ENCODE measurements at regions not wholly inside any gene's neighbourhood (a gene's known extent, or its start where the extent isn't known, plus 50 kb on each side); places are given as distances from the start of the nearest gene placed in this dataset.
A peak's percentile ranks its signal among the peaks of the same experiment; 100 is the strongest.

DNA sequence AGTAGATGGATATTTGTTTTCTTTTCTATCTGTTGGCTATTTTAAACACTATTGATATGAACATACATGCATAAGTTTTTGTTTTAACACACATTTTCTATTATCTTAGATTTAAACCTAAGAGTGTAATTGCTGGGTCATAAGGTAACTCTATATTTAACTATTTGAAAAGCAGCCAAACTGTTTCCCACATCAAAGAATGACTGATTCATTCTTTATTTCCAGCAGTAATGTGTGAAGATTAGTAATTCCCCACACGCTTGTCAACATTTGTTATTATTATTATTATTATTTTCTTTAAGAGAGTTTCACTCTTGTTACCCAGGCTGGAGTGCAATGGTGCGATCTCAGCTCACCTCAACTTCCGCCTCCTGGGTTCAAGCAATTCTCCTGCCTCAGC lies 1495.8 kb downstream of the EFNA5 start:
- DNase-seq (ENCODE audit: low read depth): peak; percentile 58
- no peak overlapping the region for H3K4me3 ChIP-seq (ENCODE audit: low read length)
- TF ChIP-seq, protein P1, sequence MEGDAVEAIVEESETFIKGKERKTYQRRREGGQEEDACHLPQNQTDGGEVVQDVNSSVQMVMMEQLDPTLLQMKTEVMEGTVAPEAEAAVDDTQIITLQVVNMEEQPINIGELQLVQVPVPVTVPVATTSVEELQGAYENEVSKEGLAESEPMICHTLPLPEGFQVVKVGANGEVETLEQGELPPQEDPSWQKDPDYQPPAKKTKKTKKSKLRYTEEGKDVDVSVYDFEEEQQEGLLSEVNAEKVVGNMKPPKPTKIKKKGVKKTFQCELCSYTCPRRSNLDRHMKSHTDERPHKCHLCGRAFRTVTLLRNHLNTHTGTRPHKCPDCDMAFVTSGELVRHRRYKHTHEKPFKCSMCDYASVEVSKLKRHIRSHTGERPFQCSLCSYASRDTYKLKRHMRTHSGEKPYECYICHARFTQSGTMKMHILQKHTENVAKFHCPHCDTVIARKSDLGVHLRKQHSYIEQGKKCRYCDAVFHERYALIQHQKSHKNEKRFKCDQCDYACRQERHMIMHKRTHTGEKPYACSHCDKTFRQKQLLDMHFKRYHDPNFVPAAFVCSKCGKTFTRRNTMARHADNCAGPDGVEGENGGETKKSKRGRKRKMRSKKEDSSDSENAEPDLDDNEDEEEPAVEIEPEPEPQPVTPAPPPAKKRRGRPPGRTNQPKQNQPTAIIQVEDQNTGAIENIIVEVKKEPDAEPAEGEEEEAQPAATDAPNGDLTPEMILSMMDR (conservative IDR thresholded peaks at IDR 0.05; ENCODE audit: low read depth, low read length): no peak

DNA sequence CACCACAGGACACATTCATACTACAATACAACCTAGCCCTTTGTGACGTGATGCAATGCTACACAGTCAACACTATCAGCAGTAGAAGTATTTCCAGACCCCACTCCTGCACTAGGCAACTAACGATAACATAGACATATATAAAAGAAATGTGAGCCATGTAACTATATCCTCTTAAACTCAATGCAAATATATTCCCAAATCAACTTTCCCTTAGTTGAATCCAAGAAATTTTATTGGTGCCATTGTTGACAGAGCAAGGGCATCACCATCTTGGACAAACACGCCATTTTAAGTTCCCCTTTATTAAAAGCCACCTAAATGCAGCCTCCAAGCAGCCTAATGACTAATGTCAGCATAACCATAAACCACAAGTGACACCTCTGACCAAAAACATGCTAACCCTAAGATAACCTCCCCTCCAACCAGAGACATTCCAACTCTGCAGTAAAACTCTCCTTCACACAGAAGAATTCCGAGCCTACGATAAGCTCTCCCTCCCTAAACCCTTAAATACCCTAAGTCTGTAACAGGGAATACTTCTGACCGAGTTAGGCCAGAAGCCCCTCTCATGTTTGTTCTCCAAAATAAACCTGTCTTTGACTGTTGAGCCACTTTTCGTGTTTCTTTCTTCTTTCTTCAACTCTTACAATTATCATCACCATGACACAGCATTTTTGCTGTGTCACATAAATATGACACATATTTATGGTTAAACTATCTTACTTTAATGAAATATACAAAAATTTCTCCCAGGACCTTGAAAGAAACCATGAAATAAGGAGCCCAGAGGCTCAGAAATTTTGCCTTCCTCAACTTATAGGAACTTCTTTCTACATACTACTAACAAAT lies 1497.8 kb downstream of the EFNA5 start:
- TF ChIP-seq, protein P1 (conservative IDR thresholded peaks at IDR 0.05; ENCODE audit: low read depth, low read length): no peak
- H3K4me3 ChIP-seq (ENCODE audit: low read length): no peak overlapping the region
- DNase-seq (ENCODE audit: low read depth): no peak

DNA sequence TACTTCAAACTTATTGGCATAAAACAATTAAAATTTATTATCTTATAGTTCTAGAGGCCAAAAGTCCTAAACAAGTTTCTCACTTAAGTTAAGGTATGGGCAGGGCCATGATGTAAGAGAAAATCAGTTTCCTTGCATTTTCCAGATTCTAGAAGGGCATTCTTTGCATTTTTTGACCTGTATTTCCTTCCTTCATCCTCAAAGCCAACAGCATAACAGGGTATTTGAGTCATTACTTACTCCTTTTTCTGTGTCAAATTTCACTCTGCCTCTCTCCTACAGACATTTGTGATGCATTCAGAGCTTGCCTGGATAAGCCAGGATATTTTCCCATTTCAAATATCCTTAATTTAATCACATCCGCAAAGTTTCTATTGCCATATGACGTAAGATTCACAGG lies 1499.0 kb downstream of the EFNA5 start:
- H3K4me3 ChIP-seq (ENCODE audit: low read length): no peak overlapping the region
- TF ChIP-seq, protein P1 (conservative IDR thresholded peaks at IDR 0.05; ENCODE audit: low read depth, low read length): no peak
- peak; percentile 76 for DNase-seq (ENCODE audit: low read depth)

DNA sequence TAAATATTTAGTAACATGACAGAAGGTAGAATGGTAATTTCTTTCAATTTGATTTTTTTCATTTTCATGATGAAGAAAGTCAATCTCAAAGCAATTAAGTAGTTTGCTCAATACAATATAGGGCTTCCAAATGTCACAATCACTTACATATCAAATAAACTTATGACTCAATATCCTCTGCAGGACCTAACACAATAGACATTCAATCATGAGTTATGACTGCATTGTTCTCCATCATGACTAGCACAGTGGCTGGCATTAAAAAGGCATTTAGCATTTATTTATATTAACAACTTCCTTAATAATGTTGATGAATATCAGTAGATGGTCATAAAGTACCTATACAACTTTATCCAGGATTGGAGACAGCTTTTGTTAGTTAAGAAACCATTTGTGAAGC lies 1499.6 kb downstream of the EFNA5 start:
- H3K4me3 ChIP-seq (ENCODE audit: low read length): no peak overlapping the region
- DNase-seq (ENCODE audit: low read depth): no peak
- TF ChIP-seq, protein P1 (conservative IDR thresholded peaks at IDR 0.05; ENCODE audit: low read depth, low read length): no peak

DNA sequence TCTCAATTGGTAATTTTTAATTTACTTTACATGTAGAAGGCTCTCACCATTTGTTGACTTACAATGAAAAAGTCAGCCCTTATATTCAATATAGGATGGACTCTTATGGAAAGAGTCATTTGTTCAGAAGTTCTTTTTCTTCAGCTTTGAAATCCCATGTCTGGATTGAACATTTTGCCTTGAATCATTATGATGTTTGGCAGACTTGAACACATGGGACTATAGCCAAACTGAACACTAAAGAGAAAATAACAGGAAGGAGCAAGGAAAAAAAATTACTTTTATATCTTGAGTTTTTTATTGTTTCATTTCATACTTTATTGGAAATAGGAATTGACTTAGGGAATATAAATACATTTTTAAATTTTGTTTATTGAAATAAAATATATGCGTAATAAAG lies 1503.0 kb downstream of the EFNA5 start:
- no peak for DNase-seq (ENCODE audit: low read depth)
- TF ChIP-seq, protein P1 (conservative IDR thresholded peaks at IDR 0.05; ENCODE audit: low read depth, low read length): no peak
- no peak overlapping the region for H3K4me3 ChIP-seq (ENCODE audit: low read length)

DNA sequence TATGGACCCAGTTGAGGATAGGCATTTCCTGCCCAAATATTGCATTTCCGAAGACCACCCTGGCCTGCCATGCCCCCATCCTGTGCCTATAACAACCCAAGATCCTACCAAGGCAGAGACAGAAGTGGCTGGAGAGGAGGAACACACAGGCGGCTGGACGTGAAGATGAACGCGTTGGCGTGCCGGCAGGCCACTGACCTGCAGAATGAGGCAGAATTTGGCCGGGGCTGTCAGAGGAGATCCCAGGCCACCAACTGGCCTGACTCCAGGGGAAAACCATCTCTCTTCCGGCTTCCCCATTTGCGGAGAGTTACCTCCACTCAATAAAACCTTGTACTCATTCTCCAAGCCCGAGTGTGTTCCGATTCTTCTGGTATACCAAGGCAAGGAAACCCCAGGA lies 1507.5 kb downstream of the EFNA5 start:
- H3K4me3 ChIP-seq (ENCODE audit: low read length): no peak overlapping the region
- TF ChIP-seq, protein P1 (conservative IDR thresholded peaks at IDR 0.05; ENCODE audit: low read depth, low read length): no peak
- no peak for DNase-seq (ENCODE audit: low read depth)

DNA sequence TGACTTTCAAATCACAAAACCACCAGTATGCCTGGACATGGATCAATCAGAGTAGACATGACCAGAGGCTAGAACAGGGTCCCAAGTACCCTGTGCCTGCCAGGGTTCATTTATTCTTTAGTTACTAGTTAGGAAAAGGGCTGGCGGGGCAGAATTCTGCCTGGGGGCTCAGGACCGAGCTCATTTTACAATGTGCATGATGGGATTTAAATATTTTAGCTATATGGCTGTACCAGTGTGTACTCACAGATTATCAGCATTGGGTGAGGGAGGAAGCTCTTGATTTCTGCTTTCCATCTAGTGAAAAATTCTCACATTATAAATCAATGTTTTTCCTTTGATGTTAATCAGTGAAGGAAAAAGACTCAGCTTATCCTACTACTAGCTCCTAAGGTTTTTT lies 1511.1 kb downstream of the EFNA5 start:
- no peak overlapping the region for H3K4me3 ChIP-seq (ENCODE audit: low read length)
- no peak for DNase-seq (ENCODE audit: low read depth)
- TF ChIP-seq, protein P1 (conservative IDR thresholded peaks at IDR 0.05; ENCODE audit: low read depth, low read length): no peak
